ENCODE measurements at regions not wholly inside any gene's neighbourhood (a gene's known extent, or its start where the extent isn't known, plus 50 kb on each side); places are given as distances from the start of the nearest gene placed in this dataset.

- Histone ChIP-seq H3K4me1 (peaks cover 20% of the 10 kb centered on the region), H3K36me3 (replicated peaks) (no peaks in the 10 kb centered on the region), H3K9me3 (no peaks in the 10 kb centered on the region), H3K4me3 (no peak overlapping the region), H3K27me3 (ENCODE audit: low read depth) (no peaks in the 10 kb centered on the region)
- in situ Hi-C loops (cut with MboI; ENCODE audit: low sequenced_read_pairs) = loop anchor here (10.0 kb wide), 1 partner anchor 375 kb away; no protein-coding TSS in a partner anchor
- DNase-seq (ENCODE audit: low spot score in 2 of 2) = no peak
Measured at GRCh38 chr3:24639481-24640329, 145.1 kb upstream of the THRB start.

GRCh38 chr3:24640330-24640877 is 145.8 kb upstream of the THRB start:
- H3K4me1 ChIP-seq = peaks cover 20% of the 10 kb centered on the region
- no peaks in the 10 kb centered on the region for H3K9me3 ChIP-seq
- H3K4me3 ChIP-seq = no peak overlapping the region
- H3K27me3 ChIP-seq (ENCODE audit: low read depth) = no peaks in the 10 kb centered on the region
- H3K36me3 ChIP-seq (replicated peaks) = no peaks in the 10 kb centered on the region
- DNase-seq (ENCODE audit: low spot score in 2 of 2) = peak; percentile 50 to 77
- in situ Hi-C loops (cut with MboI; ENCODE audit: low sequenced_read_pairs) = loop anchor here (10.0 kb wide), 1 partner anchor 376 kb away; no protein-coding TSS in a partner anchor

DNA sequence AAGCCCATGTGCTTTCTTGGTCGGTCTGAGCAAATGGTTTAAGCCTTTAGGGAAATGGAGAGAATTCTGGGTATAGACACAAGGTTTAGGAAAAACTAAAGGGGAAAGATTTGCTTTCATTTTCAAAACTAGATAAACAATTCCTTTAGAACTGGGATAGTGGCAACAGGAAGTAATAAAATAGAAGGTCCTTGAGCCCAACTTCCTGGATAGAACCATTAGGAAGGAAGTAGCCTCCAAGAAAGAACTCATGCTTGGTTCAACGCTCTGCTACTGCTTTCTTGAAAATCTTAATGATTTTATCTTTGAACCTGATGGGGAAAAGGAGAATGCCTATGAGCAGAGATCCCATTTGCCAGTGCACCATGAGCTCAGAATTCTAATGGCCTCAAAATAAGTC is 147.0 kb upstream of the THRB start:
- Histone ChIP-seq H3K27me3 (ENCODE audit: low read depth) (no peaks in the 10 kb centered on the region), H3K9me3 (no peaks in the 10 kb centered on the region), H3K4me3 (no peak overlapping the region), H3K36me3 (replicated peaks) (no peaks in the 10 kb centered on the region), H3K4me1 (peaks cover 20% of the 10 kb centered on the region)
- DNase-seq (ENCODE audit: low spot score in 2 of 2) = no peak
- in situ Hi-C loops (cut with MboI; ENCODE audit: low sequenced_read_pairs) = loop anchor here (10.0 kb wide), 1 partner anchor 377 kb away; no protein-coding TSS in a partner anchor

- H3K36me3 ChIP-seq (replicated peaks) = no peaks in the 10 kb centered on the region
- no peak for DNase-seq (ENCODE audit: low spot score in 2 of 2)
- no peaks in the 10 kb centered on the region for H3K9me3 ChIP-seq
- no peaks in the 10 kb centered on the region for H3K27me3 ChIP-seq (ENCODE audit: low read depth)
- H3K4me3 ChIP-seq = no peak overlapping the region
- in situ Hi-C loops (cut with MboI; ENCODE audit: low sequenced_read_pairs) = loop anchor here (10.0 kb wide), 1 partner anchor 380 kb away; no protein-coding TSS in a partner anchor
- peaks cover 5% of the 10 kb centered on the region for H3K4me1 ChIP-seq
Measured at GRCh38 chr3:24645047-24645446, 150.4 kb upstream of the THRB start.

DNA sequence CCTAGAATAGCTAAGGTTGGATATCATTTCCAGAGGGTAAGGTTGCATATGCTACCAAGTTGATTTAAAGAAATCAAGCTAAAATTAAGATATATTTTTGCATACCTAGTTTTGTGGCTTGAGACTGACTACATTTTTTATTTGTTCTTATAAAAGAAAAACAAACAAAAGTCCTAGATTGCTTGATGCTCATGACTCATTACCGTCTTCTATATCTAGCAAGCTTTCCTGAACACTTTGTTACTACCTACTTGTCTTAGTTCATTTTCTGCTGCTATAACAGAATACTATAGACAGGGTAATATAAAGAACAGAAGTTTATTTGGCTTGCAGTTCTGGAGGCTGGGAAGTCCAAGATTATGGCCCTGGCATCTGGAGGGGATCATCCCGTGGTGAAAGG is 152.1 kb upstream of the THRB start:
- Histone ChIP-seq H3K4me1 (no peaks in the 10 kb centered on the region), H3K36me3 (replicated peaks) (no peaks in the 10 kb centered on the region), H3K4me3 (no peak overlapping the region), H3K27me3 (ENCODE audit: low read depth) (no peaks in the 10 kb centered on the region), H3K9me3 (no peaks in the 10 kb centered on the region)
- in situ Hi-C loops (cut with MboI; ENCODE audit: low sequenced_read_pairs) = loop anchor here (10.0 kb wide), 1 partner anchor 382 kb away; no protein-coding TSS in a partner anchor
- DNase-seq (ENCODE audit: low spot score in 2 of 2) = no peak

DNA sequence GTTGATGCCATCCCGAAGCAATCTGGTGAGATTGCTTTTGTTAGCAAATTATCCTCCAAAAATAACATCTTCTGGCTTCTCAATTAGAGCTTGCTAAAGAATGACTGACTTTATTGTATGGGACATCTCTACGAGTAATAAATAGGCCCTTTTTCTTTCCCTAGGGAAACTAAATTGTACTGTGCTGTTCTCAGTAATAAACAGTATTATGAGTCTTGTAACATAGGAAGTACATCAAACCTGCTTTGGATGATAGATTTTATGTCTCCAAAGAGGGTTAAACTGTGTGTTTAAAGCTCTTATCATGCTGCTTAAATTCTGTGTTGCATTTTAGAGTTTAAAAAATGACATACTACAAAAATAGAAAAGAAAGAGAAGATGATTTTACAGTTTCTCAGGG is 153.4 kb upstream of the THRB start:
- Histone ChIP-seq H3K4me1 (no peaks in the 10 kb centered on the region), H3K27me3 (ENCODE audit: low read depth) (no peaks in the 10 kb centered on the region), H3K9me3 (no peaks in the 10 kb centered on the region), H3K36me3 (replicated peaks) (no peaks in the 10 kb centered on the region), H3K4me3 (no peak overlapping the region)
- DNase-seq (ENCODE audit: low spot score in 2 of 2) = no peak
- in situ Hi-C loops (cut with MboI; ENCODE audit: low sequenced_read_pairs) = loop anchor here (10.0 kb wide), 1 partner anchor 383 kb away; no protein-coding TSS in a partner anchor

DNA sequence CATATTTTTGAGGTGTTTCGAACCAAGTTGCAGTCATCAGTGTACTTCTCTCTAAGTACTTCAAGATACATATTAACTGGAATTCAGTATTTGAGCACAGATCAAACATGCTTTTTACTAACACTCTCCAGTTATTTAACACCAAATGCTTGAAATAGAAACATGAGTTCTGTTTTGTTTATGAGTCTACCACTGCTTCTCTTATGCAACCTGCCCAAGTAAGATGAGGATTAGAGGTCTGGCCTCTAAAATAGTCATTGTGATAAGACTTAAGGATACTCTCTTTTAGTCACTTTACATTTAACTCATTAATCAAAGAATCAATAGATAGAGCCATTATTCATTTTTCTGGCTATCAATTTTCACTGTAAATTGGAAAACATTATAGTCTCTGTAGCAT is 156.2 kb upstream of the THRB start:
- no peak for DNase-seq (ENCODE audit: low spot score in 2 of 2)
- H3K36me3 ChIP-seq (replicated peaks) = no peaks in the 10 kb centered on the region
- no peaks in the 10 kb centered on the region for H3K9me3 ChIP-seq
- in situ Hi-C loops (cut with MboI; ENCODE audit: low sequenced_read_pairs) = no loop called here
- no peaks in the 10 kb centered on the region for H3K4me1 ChIP-seq
- no peak overlapping the region for H3K4me3 ChIP-seq
- no peaks in the 10 kb centered on the region for H3K27me3 ChIP-seq (ENCODE audit: low read depth)

GRCh38 chr3:24657870-24658510 is 163.3 kb upstream of the THRB start:
- H3K9me3 ChIP-seq = no peaks in the 10 kb centered on the region
- DNase-seq (ENCODE audit: low spot score in 2 of 2) = no peak
- no peaks in the 10 kb centered on the region for H3K27me3 ChIP-seq (ENCODE audit: low read depth)
- H3K4me1 ChIP-seq = no peaks in the 10 kb centered on the region
- in situ Hi-C loops (cut with MboI; ENCODE audit: low sequenced_read_pairs) = no loop called here
- H3K36me3 ChIP-seq (replicated peaks) = no peaks in the 10 kb centered on the region
- H3K4me3 ChIP-seq = no peak overlapping the region

- H3K4me1 ChIP-seq = no peaks in the 10 kb centered on the region
- DNase-seq (ENCODE audit: low spot score in 2 of 2) = no peak
- in situ Hi-C loops (cut with MboI; ENCODE audit: low sequenced_read_pairs) = no loop called here
- no peaks in the 10 kb centered on the region for H3K9me3 ChIP-seq
- H3K27me3 ChIP-seq (ENCODE audit: low read depth) = no peaks in the 10 kb centered on the region
- no peaks in the 10 kb centered on the region for H3K36me3 ChIP-seq (replicated peaks)
- no peak overlapping the region for H3K4me3 ChIP-seq
Measured at GRCh38 chr3:24661175-24661584, 166.5 kb upstream of the THRB start.

DNA sequence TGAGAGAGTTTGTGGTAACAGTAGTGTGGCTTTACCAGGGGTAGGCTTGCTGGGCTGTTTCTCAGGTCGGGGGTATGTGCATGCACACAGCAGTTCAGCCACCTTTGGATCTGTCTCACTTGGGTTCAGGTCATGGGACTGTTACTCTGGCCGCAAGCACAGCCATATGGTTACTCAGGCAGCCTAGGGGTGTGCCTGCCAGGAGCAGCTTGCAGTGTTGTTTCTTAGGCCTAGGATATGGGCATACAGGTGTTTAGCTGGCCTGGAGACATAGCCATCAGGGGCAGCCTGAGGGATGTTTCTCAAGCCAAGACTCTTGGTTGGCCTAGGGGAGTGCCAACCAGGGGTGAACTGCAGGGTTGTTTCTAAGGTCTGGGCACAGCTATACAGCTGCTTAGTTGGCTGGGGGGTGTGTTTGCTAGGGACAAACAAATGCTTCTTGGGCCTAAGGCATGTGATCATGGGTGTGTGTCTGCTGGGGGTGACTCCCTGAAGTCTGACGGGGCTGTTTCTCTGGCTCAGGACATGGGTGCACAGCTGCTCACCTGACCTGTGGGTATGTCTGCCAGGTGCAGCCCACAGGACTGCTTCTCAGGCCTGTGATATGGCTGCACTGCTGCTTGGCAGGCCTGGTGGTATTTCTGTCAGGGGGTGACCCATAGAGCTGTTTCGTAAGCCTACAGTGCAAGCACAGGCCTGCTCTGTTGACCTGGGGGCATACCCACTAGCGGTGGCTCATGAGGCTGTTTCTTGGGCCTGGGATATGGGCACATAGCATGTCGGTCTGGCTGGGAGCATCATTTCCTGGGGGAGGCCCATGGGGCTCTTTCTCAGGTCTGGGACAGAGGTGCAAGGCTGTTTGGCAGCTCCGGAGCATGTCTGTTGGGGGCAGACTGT is 168.0 kb upstream of the THRB start:
- no peaks in the 10 kb centered on the region for H3K27me3 ChIP-seq (ENCODE audit: low read depth)
- no peaks in the 10 kb centered on the region for H3K9me3 ChIP-seq
- DNase-seq (ENCODE audit: low spot score in 2 of 2) = no peak
- H3K4me1 ChIP-seq = no peaks in the 10 kb centered on the region
- H3K4me3 ChIP-seq = no peak overlapping the region
- no peaks in the 10 kb centered on the region for H3K36me3 ChIP-seq (replicated peaks)
- in situ Hi-C loops (cut with MboI; ENCODE audit: low sequenced_read_pairs) = no loop called here

DNA sequence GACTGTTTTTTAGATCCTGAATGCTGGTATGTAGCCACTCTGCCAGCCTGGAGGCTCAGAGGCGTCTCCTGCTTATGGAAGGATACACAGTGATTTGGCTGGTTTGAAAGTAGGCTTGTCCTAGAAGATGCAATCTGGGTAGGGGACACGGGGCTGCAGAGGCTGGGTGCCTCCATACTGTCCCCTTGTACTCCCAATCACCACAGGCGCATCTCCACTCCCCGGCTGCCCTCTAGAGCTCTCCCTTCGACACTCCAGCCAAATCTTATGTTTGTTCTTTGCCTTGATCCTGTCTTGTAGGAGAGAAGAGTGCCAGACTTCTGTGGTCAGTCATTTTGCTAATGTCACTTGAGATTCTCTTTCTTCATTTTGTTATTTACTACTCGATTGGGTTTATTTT is 168.8 kb upstream of the THRB start:
- H3K4me1 ChIP-seq = no peaks in the 10 kb centered on the region
- in situ Hi-C loops (cut with MboI; ENCODE audit: low sequenced_read_pairs) = no loop called here
- H3K4me3 ChIP-seq = no peak overlapping the region
- H3K36me3 ChIP-seq (replicated peaks) = no peaks in the 10 kb centered on the region
- H3K9me3 ChIP-seq = no peaks in the 10 kb centered on the region
- no peaks in the 10 kb centered on the region for H3K27me3 ChIP-seq (ENCODE audit: low read depth)
- DNase-seq (ENCODE audit: low spot score in 2 of 2) = no peak

DNA sequence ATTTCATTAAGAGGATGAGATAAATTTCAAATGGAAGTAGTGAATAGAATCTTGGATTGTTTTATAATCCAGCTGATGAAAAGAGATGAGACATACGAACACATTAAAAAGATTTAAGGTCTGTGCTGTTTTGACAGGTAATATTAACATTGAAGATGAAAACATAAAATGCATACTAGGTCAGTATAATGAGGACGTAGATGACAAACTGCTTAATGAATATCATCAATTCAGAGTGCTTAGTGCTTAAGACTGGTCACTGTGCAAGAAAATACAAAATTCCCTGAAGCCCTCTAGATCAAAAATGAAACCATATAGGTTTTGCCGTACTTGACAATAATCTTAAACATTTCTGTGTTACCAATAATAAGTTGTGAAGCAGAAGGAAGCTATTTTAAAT is 173.4 kb upstream of the THRB start:
- Histone ChIP-seq H3K4me3 (no peak overlapping the region), H3K36me3 (replicated peaks) (no peaks in the 10 kb centered on the region), H3K27me3 (ENCODE audit: low read depth) (no peaks in the 10 kb centered on the region), H3K9me3 (no peaks in the 10 kb centered on the region), H3K4me1 (no peaks in the 10 kb centered on the region)
- no peak for DNase-seq (ENCODE audit: low spot score in 2 of 2)
- in situ Hi-C loops (cut with MboI; ENCODE audit: low sequenced_read_pairs) = no loop called here

- Histone ChIP-seq H3K36me3 (replicated peaks) (no peaks in the 10 kb centered on the region), H3K9me3 (no peaks in the 10 kb centered on the region), H3K4me1 (no peaks in the 10 kb centered on the region), H3K4me3 (no peak overlapping the region), H3K27me3 (ENCODE audit: low read depth) (no peaks in the 10 kb centered on the region)
- in situ Hi-C loops (cut with MboI; ENCODE audit: low sequenced_read_pairs) = no loop called here
- no peak for DNase-seq (ENCODE audit: low spot score in 2 of 2)
Measured at GRCh38 chr3:24670871-24671270, 176.2 kb upstream of the THRB start.
